Mesothelial cell of epicardium (in vitro differentiated cells): ENCODE measurements at regions not wholly inside any gene's neighbourhood (a gene's known extent, or its start where the extent isn't known, plus 50 kb on each side); places are given as distances from the start of the nearest gene placed in this dataset.

ENCODE experiments used
- DNase-seq, 2 experiments: peaks; one replicate each; pipeline ENCODE4 v3.0.0; 2021; ENCODE audit warnings: low spot score in 2 of 2; ENCODE audit not compliant: unreplicated experiment in 2 of 2
- H3K27ac Mint-ChIP-seq: 2 replicates; pipeline ENCODE4 v1.8.0; 2021; ENCODE audit warnings: mixed read lengths
- H3K27me3 Mint-ChIP-seq: 2 replicates; pipeline ENCODE4 v1.8.0; 2021; ENCODE audit warnings: low read depth, mixed read lengths
- H3K36me3 Mint-ChIP-seq: 2 replicates; pipeline ENCODE4 v1.8.0; 2021; ENCODE audit warnings: mixed read lengths
- H3K4me1 Mint-ChIP-seq: 2 replicates; pipeline ENCODE4 v1.8.0; 2021; ENCODE audit warnings: mixed read lengths
- H3K4me3 Mint-ChIP-seq: 2 replicates; pipeline ENCODE4 v1.8.0; 2021; ENCODE audit warnings: mild to moderate bottlenecking, moderate library complexity, mixed read lengths
- H3K9me3 Mint-ChIP-seq: 2 replicates; pipeline ENCODE4 v1.8.0; 2021; ENCODE audit warnings: mixed read lengths
- TF ChIP-seq, protein P1 (sequence below): fragments of 200-600 bp; sonication (generic); IDR thresholded peaks from one replicate; pipeline ENCODE4 v1.5.0; 2021; ENCODE audit warnings: antibody characterized with exemption; ENCODE audit not compliant: unreplicated experiment

DNA sequence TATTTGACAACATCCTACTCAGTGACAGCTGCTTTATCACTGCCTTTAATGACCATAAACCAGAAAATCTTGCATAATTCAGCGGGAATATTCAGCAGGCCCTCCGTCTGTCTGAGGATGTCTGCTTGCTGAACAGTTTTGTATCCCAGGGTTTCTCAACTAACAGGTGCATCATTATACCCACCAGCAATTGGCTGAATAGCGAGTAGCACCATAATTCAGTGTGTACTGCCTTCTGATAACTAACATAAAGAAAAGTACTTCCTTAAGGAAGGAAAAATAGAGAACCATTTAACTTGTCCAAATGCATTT, 680.1 kb downstream of the GALC start:
- Mint-ChIP-seq H3K4me1 (peaks cover 14% of the 10 kb centered on the region), H3K4me3 (no peak overlapping the region), H3K27ac (no peak overlapping the region), H3K9me3 (no peaks in the 10 kb centered on the region), H3K27me3 (no peaks in the 10 kb centered on the region), H3K36me3 (no peaks in the 10 kb centered on the region)
- no peak for DNase-seq
- TF ChIP-seq, protein P1, sequence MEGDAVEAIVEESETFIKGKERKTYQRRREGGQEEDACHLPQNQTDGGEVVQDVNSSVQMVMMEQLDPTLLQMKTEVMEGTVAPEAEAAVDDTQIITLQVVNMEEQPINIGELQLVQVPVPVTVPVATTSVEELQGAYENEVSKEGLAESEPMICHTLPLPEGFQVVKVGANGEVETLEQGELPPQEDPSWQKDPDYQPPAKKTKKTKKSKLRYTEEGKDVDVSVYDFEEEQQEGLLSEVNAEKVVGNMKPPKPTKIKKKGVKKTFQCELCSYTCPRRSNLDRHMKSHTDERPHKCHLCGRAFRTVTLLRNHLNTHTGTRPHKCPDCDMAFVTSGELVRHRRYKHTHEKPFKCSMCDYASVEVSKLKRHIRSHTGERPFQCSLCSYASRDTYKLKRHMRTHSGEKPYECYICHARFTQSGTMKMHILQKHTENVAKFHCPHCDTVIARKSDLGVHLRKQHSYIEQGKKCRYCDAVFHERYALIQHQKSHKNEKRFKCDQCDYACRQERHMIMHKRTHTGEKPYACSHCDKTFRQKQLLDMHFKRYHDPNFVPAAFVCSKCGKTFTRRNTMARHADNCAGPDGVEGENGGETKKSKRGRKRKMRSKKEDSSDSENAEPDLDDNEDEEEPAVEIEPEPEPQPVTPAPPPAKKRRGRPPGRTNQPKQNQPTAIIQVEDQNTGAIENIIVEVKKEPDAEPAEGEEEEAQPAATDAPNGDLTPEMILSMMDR: no peak

DNA sequence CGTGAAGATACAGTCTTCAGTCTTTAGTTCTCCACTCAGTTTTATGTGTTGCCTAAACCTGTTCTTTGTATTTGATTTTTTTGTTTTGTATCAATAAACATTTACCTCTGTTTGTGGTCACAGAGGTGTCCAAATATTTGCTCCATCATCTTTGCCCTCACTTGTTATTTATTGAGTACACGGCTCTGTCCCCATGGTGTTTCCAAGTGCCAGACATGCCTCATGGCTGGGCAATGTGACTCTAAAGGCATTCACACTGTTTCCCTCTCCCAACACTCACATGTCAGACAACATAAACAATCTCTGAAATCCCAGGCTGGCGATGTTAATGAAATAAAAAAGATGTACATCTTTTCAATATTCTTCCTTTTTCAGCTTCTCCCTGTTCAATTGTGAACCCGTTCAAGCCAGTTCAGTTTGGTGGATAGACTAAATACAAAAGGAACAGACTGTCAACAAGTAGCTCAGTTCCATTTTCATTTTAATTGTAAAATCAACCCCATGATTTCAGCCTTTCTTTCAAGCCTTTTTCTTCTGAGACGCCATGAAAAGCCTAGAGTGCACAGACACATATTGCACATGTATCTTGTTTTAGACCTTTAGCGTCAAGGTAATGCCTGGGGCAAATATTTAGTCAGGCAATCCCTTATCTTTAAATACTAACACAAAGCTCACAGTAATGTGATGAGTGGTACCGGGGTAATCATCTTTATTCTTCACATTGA, 680.7 kb downstream of the GALC start:
- Mint-ChIP-seq H3K27ac (no peak overlapping the region), H3K27me3 (no peaks in the 10 kb centered on the region), H3K4me3 (no peak overlapping the region), H3K4me1 (peaks cover 14% of the 10 kb centered on the region), H3K9me3 (no peaks in the 10 kb centered on the region), H3K36me3 (no peaks in the 10 kb centered on the region)
- TF ChIP-seq, protein P1: no peak
- no peak for DNase-seq

DNA sequence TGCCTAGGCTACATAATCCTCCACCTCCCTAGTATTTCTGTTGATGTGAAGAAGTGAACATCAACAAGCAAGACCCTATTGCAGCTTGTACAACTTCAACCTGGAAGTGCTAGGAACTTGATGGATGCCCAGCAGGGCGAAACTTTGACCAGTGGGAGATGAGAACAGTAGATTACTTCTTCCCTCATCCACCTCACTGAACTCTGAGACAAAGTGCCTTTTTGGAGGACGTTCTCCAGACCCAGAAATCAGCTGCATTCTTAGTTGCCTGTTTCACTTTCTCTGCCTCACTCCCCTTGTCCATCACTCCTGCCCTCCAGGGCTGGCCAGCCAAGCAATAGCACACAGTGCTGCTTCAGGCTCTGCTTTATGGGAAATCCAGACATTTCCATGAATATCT, 683.4 kb downstream of the GALC start:
- no peak overlapping the region for H3K27ac Mint-ChIP-seq
- H3K4me3 Mint-ChIP-seq: no peak overlapping the region
- no peaks in the 10 kb centered on the region for H3K36me3 Mint-ChIP-seq
- no peaks in the 10 kb centered on the region for H3K9me3 Mint-ChIP-seq
- TF ChIP-seq, protein P1: no peak
- peaks cover 14% of the 10 kb centered on the region for H3K4me1 Mint-ChIP-seq
- H3K27me3 Mint-ChIP-seq: no peaks in the 10 kb centered on the region
- no peak for DNase-seq

DNA sequence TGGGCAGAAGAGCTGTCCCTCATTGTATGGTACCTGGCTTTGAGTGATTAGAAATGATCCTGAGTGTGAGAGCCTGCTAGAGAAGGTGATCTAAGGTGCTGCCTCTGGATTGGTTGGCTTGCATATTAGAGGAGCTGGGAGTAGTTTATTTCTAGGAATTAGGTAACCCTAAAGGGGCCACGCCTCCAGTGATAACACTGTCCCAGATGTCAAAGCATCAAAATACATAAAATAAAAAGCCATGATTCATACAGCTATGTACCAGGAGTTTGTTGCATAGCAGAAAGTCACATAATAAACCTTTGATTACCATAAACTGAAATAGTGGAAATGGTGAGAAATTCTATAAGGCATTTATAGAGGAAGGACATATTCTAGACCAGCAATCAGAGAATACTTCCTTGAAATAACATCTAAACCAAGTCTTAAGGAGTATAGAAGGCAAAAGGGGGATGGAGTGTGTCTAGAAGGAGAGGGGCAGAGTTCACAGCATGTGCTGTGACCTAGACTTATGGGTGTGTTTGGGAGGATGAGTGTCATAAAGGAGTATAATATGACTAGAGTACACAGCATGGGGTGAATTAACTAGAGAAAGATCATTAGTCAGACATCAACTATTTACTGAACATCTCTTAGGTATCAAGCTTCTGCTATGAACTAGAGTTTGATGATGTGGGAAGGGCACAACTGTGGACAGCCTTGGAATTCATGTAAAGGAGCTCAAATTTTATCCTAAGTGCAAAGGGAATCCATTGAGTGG, 686.4 kb downstream of the GALC start:
- H3K27me3 Mint-ChIP-seq: no peaks in the 10 kb centered on the region
- peaks cover 3% of the 10 kb centered on the region for H3K4me1 Mint-ChIP-seq
- TF ChIP-seq, protein P1: no peak
- no peak for DNase-seq
- H3K36me3 Mint-ChIP-seq: no peaks in the 10 kb centered on the region
- peaks cover 10% of the 10 kb centered on the region for H3K9me3 Mint-ChIP-seq
- H3K27ac Mint-ChIP-seq: no peak overlapping the region
- no peak overlapping the region for H3K4me3 Mint-ChIP-seq

DNA sequence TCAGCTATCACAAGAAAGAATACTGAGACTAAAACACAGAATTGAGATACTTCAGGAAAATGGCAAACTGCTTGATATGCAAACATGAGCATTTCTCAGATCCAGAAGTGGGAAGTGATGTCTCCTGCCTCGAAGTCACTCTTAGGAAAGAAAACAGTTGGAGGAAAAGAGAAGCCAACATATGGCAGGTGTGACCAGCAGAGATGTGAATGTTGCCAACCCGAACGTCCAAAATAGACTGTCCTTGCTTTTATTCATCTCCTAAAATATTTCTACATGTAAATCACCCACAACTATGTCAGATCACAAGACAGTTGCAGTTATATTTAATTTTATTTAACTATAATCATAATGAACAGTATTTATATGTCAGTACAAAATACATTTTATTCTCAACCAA, 687.6 kb downstream of the GALC start:
- no peak overlapping the region for H3K4me3 Mint-ChIP-seq
- H3K4me1 Mint-ChIP-seq: peaks cover 3% of the 10 kb centered on the region
- H3K36me3 Mint-ChIP-seq: no peaks in the 10 kb centered on the region
- H3K27me3 Mint-ChIP-seq: no peaks in the 10 kb centered on the region
- TF ChIP-seq, protein P1: no peak
- H3K27ac Mint-ChIP-seq: no peak overlapping the region
- peaks cover 13% of the 10 kb centered on the region for H3K9me3 Mint-ChIP-seq
- DNase-seq: no peak
